GM12878 (cell line): ENCODE measurements at regions not wholly inside any gene's neighbourhood (a gene's known extent, or its start where the extent isn't known, plus 50 kb on each side); places are given as distances from the start of the nearest gene placed in this dataset.

Experiments used
- ATAC-seq: fragments of 200-7000 bp; cut with Tn5 transposase; 3 replicates; pipeline ENCODE4 v1.9.1; 2020; ENCODE audit warnings: mild to moderate bottlenecking, moderate library complexity
- BruUV-seq: library from RNA; stranded (reverse); fragments of 400-500 nt; replicated peaks from 2 replicates; lab custom pipeline; 2021; lab: Mats Ljungman, UMichigan
- CTCF ChIA-PET: fragments of 300-600 bp; sonication (Branson Sonifier 250); formaldehyde crosslinking; extraction: SDS; loops from one replicate; lab custom pipeline; 2021; ENCODE audit warnings: inconsistent platforms; lab: Yijun Ruan, JAX
- POLR2A ChIA-PET: fragments of 350-600 bp; formaldehyde crosslinking; extraction: SDS; loops from one replicate; lab custom pipeline; 2021; ENCODE audit warnings: inconsistent platforms; lab: Charles Lee
- RAD21 ChIA-PET: fragments of 300-600 bp; sonication (Branson Sonifier 250); formaldehyde crosslinking; loops from one replicate; lab custom pipeline; 2023; ENCODE audit warnings: antibody characterized with exemption; ENCODE audit not compliant: unreplicated experiment; lab: Charles Lee
- SMC1A ChIA-PET: fragments of 300-600 bp; sonication (Branson Sonifier 250); formaldehyde crosslinking; loops from one replicate; lab custom pipeline; 2023; ENCODE audit not compliant: unreplicated experiment, uncharacterized antibody; lab: Charles Lee
- DNase-seq: peaks from one replicate; pipeline ENCODE4 v3.0.0-alpha.2; 2011; ENCODE audit warnings: low read depth, low spot score
- FAIRE-seq: peaks from 3 replicates; lab custom pipeline; 2011; peaks lifted over from hg19 to GRCh38; lab: Jason Lieb, UNC
- H2AFZ ChIP-seq: 2 replicates; pipeline ENCODE4 v1.6.0; 2011; ENCODE audit warnings: low read depth, low read length, control low read depth; ENCODE audit not compliant: control insufficient read depth
- H3K27ac ChIP-seq: 2 replicates; pipeline ENCODE4 v1.5.1; 2011; ENCODE audit warnings: control low read depth; ENCODE audit not compliant: control insufficient read depth, insufficient read depth
- H3K27me3 ChIP-seq, 2 experiments: replicated peaks in 1 of 2; 2 replicates each; pipeline versions ENCODE4 v1.6.0 to v1.6.1; 2011; ENCODE audit warnings: low read length in 1 of 2; ENCODE audit not compliant: control insufficient read depth in 2 of 2, insufficient read depth in 2 of 2
- H3K36me3 ChIP-seq, 2 experiments: 2 replicates each; pipeline ENCODE4 v1.5.1; 2011; ENCODE audit warnings: low read length in 1 of 2; ENCODE audit not compliant: control insufficient read depth in 2 of 2, insufficient read depth in 2 of 2
- H3K4me1 ChIP-seq: 2 replicates; pipeline ENCODE4 v1.6.1; 2011; ENCODE audit warnings: mild to moderate bottlenecking, low read length, moderate library complexity, mixed read lengths; ENCODE audit not compliant: control insufficient read depth, insufficient read depth
- H3K4me2 ChIP-seq: 2 replicates; pipeline ENCODE4 v1.6.0; 2011; ENCODE audit warnings: control low read depth; ENCODE audit not compliant: control insufficient read depth, insufficient read depth
- H3K4me3 ChIP-seq: fragments of 200-600 bp; sonication (generic); 2 replicates; pipeline ENCODE4 v1.5.1; 2016
- H3K79me2 ChIP-seq: 2 replicates; pipeline ENCODE4 v1.6.0; 2011; ENCODE audit warnings: low read length; ENCODE audit not compliant: control insufficient read depth, insufficient read depth
- H3K9ac ChIP-seq: 2 replicates; pipeline ENCODE4 v1.8.0; 2011; ENCODE audit warnings: low read length, control low read depth, mixed read lengths; ENCODE audit not compliant: control insufficient read depth, insufficient read depth
- H3K9me3 ChIP-seq: replicated peaks from 3 replicates; pipeline ENCODE4 v1.5.1; 2011; ENCODE audit warnings: mild to moderate bottlenecking, low read length; ENCODE audit not compliant: control insufficient read depth, insufficient read depth
- H4K20me1 ChIP-seq: 2 replicates; pipeline ENCODE4 v1.6.0; 2011; ENCODE audit not compliant: control insufficient read depth, insufficient read depth
- ASH2L ChIP-seq: fragments of 300-600, 200-600 bp; sonication (generic); IDR thresholded peaks from 2 replicates; pipeline ENCODE4 v1.6.1; 2017; ENCODE audit warnings: low read depth, mild to moderate bottlenecking, borderline replicate concordance
- CBFB ChIP-seq: IDR thresholded peaks from 2 replicates; pipeline ENCODE4 v1.6.1; 2016; ENCODE audit warnings: antibody characterized with exemption, low read depth
- ESRRA ChIP-seq: IDR thresholded peaks from 2 replicates; pipeline ENCODE4 v1.6.1; 2012; ENCODE audit warnings: mild to moderate bottlenecking, low read length, improper control_type of control experiment
- ETV6 ChIP-seq, 2 experiments: fragments of 450-650 bp in 1 of 2; IDR thresholded peaks in 1 of 2; conservative IDR thresholded peaks in 1 of 2; 2 replicates each; pipeline ENCODE4 v1.6.1; 2014; ENCODE audit warnings: antibody characterized with exemption in 1 of 2, borderline replicate concordance in 1 of 2, low read depth in 1 of 2, mild to moderate bottlenecking in 1 of 2, moderate library complexity in 1 of 2
- HCFC1 ChIP-seq: fragments of 150-350 bp; IDR thresholded peaks from 2 replicates; pipeline ENCODE4 v1.6.1; 2014; ENCODE audit warnings: low read length
- HDAC2 ChIP-seq: fragments of 200-600 bp; sonication (generic); IDR thresholded peaks from 2 replicates; pipeline ENCODE4 v1.6.1; 2017
- LARP7 ChIP-seq: fragments of 450-650 bp; IDR thresholded peaks from 2 replicates; pipeline ENCODE4 v1.6.1; 2017; ENCODE audit warnings: mild to moderate bottlenecking
- MXI1 ChIP-seq: fragments of 150-350 bp; IDR thresholded peaks from 2 replicates; pipeline ENCODE4 v1.6.1; 2011; ENCODE audit warnings: low read depth, mild to moderate bottlenecking, inconsistent platforms, low read length, improper control_type of control experiment
- NFIC ChIP-seq: IDR thresholded peaks from 2 replicates; pipeline ENCODE4 v1.6.1; 2012; ENCODE audit warnings: low read depth, mild to moderate bottlenecking, inconsistent platforms, low read length, moderate library complexity
- NRF1 ChIP-seq: conservative IDR thresholded peaks from 2 replicates; pipeline ENCODE4 v1.6.1; 2011; ENCODE audit warnings: mild to moderate bottlenecking, low read depth, low read length, improper control_type of control experiment
- RB1 ChIP-seq: fragments of 450-650 bp; formaldehyde crosslinking; IDR thresholded peaks from 2 replicates; pipeline ENCODE4 v1.6.1; 2017; ENCODE audit warnings: mild to moderate bottlenecking, borderline replicate concordance
- RELB ChIP-seq: fragments of 450-650 bp; IDR thresholded peaks from 2 replicates; pipeline ENCODE4 v1.6.1; 2017; ENCODE audit warnings: low read depth, mild to moderate bottlenecking, moderate library complexity
- RUNX3 ChIP-seq: IDR thresholded peaks from 2 replicates; pipeline ENCODE4 v1.6.1; 2012; ENCODE audit warnings: low read length, inconsistent platforms
- SMAD1 ChIP-seq: fragments of 450-650 bp; IDR thresholded peaks from 2 replicates; pipeline ENCODE4 v1.6.1; 2018; ENCODE audit warnings: mild to moderate bottlenecking, low read depth; ENCODE audit not compliant: partially characterized antibody
- ZNF274 ChIP-seq: IDR thresholded peaks from one replicate; pipeline ENCODE4 v1.8.0; 2011; ENCODE audit not compliant: insufficient read length, insufficient read depth
- ZSCAN29 ChIP-seq: fragments of 450-650 bp; IDR thresholded peaks from 2 replicates; pipeline ENCODE4 v1.6.1; 2017; ENCODE audit warnings: mild to moderate bottlenecking, moderate library complexity
- WGBS: methylation state at CpG from one replicate; pipeline ENCODE4 v1.1.6; 2016; ENCODE audit warnings: low lambda C conversion rate; ENCODE audit not compliant: insufficient replicate concordance, insufficient coverage; ENCODE audit errors: missing lambda C conversion rate; 5-methylcytosine and 5-hydroxymethylcytosine counted together
- in situ Hi-C: fragments of 300-500 bp; cut with MboI; formaldehyde crosslinking; loops from 9 replicates; pipeline ENCODE4 v1.14.3; 2018; ENCODE audit warnings: mixed read lengths
- intact Hi-C: fragments of 100-400 bp; cut with micrococcal nuclease; formaldehyde crosslinking; loops from one replicate; pipeline ENCODE4 v1.14.2; 2022; ENCODE audit not compliant: unreplicated experiment
- TF ChIP-seq, protein P1 (sequence below): fragments of 450-650 bp; IDR thresholded peaks from 2 replicates; pipeline ENCODE4 v1.6.1; 2017; ENCODE audit warnings: antibody characterized with exemption, mild to moderate bottlenecking, moderate library complexity
- TF ChIP-seq, protein P2 (sequence below): fragments of 150-350 bp; IDR thresholded peaks from 2 replicates; pipeline ENCODE4 v1.6.1; 2014; ENCODE audit warnings: mild to moderate bottlenecking, low read depth, low read length

- no peak for FAIRE-seq
- POLR2A ChIA-PET: no interaction called here
Observed at GRCh38 chr22:47388331-47388730, 625.9 kb downstream of the TBC1D22A start.

More at GRCh38 chr22:47388331-47388730, 625.9 kb downstream of the TBC1D22A start:
- intact Hi-C loops (no loop called here), in situ Hi-C loops (no loop called here)
- Histone ChIP-seq H3K4me2 (no peak overlapping the region), H3K79me2 (no peaks in the 10 kb centered on the region), H3K4me3 (no peak overlapping the region), H3K36me3 (no peaks in the 10 kb centered on the region), H3K9me3 (no peaks in the 10 kb centered on the region; the same call in 2 of the 3 replicates), H2AFZ (no peak overlapping the region), H3K27ac (no peak overlapping the region), H4K20me1 (no peaks in the 10 kb centered on the region), H3K9ac (no peak overlapping the region), H3K4me1 (no peaks in the 10 kb centered on the region), H3K27me3 (no peaks in the 10 kb centered on the region)
- WGBS: 3% methylated on average over 7 of the region's 7 CpGs
- DNase-seq: no peak
- RAD21 ChIA-PET: no interaction called here
- SMC1A ChIA-PET: no interaction called here
- no TSS peak for BruUV-seq
- no peak for ATAC-seq
- CTCF ChIA-PET: no interaction called here
- TF ChIP-seq ZSCAN29 (no peak), CBFB (no peak), NRF1 (no peak), HDAC2 (no peak), SMAD1 (no peak), LARP7 (no peak), ESRRA (no peak), ASH2L (no peak), ETV6 (conservative IDR thresholded peaks at IDR 0.05 in 1 of 2, IDR thresholded peaks at IDR 0.05 in 1 of 2; ENCODE audit: borderline replicate concordance in 1 of 2, low read depth in 1 of 2) (no peak), ZNF274 (no peak), MXI1 (no peak), RUNX3 (no peak), NFIC (no peak), RB1 (no peak), HCFC1 (no peak), RELB (no peak)
- TF ChIP-seq, protein P1, sequence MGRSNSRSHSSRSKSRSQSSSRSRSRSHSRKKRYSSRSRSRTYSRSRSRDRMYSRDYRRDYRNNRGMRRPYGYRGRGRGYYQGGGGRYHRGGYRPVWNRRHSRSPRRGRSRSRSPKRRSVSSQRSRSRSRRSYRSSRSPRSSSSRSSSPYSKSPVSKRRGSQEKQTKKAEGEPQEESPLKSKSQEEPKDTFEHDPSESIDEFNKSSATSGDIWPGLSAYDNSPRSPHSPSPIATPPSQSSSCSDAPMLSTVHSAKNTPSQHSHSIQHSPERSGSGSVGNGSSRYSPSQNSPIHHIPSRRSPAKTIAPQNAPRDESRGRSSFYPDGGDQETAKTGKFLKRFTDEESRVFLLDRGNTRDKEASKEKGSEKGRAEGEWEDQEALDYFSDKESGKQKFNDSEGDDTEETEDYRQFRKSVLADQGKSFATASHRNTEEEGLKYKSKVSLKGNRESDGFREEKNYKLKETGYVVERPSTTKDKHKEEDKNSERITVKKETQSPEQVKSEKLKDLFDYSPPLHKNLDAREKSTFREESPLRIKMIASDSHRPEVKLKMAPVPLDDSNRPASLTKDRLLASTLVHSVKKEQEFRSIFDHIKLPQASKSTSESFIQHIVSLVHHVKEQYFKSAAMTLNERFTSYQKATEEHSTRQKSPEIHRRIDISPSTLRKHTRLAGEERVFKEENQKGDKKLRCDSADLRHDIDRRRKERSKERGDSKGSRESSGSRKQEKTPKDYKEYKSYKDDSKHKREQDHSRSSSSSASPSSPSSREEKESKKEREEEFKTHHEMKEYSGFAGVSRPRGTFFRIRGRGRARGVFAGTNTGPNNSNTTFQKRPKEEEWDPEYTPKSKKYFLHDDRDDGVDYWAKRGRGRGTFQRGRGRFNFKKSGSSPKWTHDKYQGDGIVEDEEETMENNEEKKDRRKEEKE: no peak
- TF ChIP-seq, protein P2, sequence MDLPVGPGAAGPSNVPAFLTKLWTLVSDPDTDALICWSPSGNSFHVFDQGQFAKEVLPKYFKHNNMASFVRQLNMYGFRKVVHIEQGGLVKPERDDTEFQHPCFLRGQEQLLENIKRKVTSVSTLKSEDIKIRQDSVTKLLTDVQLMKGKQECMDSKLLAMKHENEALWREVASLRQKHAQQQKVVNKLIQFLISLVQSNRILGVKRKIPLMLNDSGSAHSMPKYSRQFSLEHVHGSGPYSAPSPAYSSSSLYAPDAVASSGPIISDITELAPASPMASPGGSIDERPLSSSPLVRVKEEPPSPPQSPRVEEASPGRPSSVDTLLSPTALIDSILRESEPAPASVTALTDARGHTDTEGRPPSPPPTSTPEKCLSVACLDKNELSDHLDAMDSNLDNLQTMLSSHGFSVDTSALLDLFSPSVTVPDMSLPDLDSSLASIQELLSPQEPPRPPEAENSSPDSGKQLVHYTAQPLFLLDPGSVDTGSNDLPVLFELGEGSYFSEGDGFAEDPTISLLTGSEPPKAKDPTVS: no peak
